Ishikawa (cell line): ENCODE measurements at regions not wholly inside any gene's neighbourhood (a gene's known extent, or its start where the extent isn't known, plus 50 kb on each side); places are given as distances from the start of the nearest gene placed in this dataset.

ENCODE experiments used
- CEBPB ChIP-seq: IDR thresholded peaks from 2 replicates; pipeline ENCODE4 v1.6.1; 2012
- EP300 ChIP-seq: IDR thresholded peaks from 2 replicates; pipeline ENCODE4 v1.6.1; 2012; ENCODE audit warnings: borderline replicate concordance
- FOXM1 ChIP-seq: IDR thresholded peaks from 2 replicates; pipeline ENCODE4 v1.6.1; 2012; ENCODE audit warnings: low read depth, borderline replicate concordance
- RAD21 ChIP-seq: IDR thresholded peaks from 2 replicates; pipeline ENCODE4 v1.6.1; 2012; ENCODE audit warnings: low read depth
- TAF1 ChIP-seq: IDR thresholded peaks from 2 replicates; pipeline ENCODE4 v1.6.1; 2012; ENCODE audit warnings: low read depth, mild to moderate bottlenecking
- YY1 ChIP-seq: IDR thresholded peaks from 2 replicates; pipeline ENCODE4 v1.6.1; 2012; ENCODE audit warnings: low read depth
- TF ChIP-seq, protein P1 (sequence below): IDR thresholded peaks from 2 replicates; pipeline ENCODE4 v1.6.1; 2012
- TF ChIP-seq, protein P2 (sequence below): IDR thresholded peaks from 2 replicates; pipeline ENCODE4 v1.6.1; 2012

DNA sequence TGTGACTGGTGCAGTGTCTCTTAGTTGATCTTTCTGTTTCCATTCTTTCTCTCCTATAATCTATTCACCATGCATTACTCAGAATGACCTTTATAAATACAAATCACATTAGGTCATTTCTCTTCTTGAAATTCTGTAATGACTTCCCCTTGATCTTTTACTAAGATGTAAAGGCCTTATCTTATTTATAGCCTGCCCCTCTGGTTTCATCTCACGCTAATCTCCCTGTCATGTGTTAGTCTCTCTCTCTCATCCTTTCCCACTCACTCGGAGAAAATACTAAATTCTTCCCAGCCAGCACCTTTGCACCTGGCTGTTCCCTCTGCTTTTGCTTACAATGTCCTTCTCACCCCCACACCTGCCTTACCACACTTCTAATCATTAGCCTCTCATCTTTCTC lies 530.8 kb downstream of the ADCYAP1 start:
- TF ChIP-seq YY1 (no peak), FOXM1 (no peak), CEBPB (no peak), RAD21 (no peak), EP300 (no peak), TAF1 (no peak)
- TF ChIP-seq, protein P1, sequence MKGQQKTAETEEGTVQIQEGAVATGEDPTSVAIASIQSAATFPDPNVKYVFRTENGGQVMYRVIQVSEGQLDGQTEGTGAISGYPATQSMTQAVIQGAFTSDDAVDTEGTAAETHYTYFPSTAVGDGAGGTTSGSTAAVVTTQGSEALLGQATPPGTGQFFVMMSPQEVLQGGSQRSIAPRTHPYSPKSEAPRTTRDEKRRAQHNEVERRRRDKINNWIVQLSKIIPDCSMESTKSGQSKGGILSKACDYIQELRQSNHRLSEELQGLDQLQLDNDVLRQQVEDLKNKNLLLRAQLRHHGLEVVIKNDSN: no peak
- TF ChIP-seq, protein P2, sequence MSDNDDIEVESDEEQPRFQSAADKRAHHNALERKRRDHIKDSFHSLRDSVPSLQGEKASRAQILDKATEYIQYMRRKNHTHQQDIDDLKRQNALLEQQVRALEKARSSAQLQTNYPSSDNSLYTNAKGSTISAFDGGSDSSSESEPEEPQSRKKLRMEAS: no peak
